ENCODE measurements at regions not wholly inside any gene's neighbourhood (a gene's known extent, or its start where the extent isn't known, plus 50 kb on each side); places are given as distances from the start of the nearest gene placed in this dataset.

DNA sequence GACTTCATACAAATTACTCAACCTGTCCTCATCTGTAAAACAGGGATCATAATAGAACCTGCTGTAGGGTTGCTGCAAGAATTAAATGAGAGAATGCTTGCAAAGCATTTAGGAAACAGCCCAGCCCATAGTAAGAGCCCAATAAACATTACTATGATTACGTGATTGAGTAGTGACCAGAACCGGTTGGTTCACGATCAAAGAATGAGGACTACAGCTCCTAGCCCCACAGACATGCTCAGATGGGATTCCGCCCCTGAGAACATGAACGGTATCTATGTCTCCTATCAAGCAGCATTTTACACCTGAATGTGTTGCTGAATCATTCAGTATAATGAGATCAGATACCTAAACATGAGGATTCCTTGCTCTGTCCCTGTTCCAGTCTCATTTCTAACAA is 104.8 kb upstream of the ZNF648 start:
- Histone ChIP-seq H3K9ac (ENCODE audit: low read length) (no peak overlapping the region), H3K27me3 (ENCODE audit: insufficient read depth, low read length) (no peaks in the 10 kb centered on the region), H3K4me1 (ENCODE audit: insufficient read depth, low read length, severe bottlenecking) (no peaks in the 10 kb centered on the region), H3K4me2 (ENCODE audit: low read length) (no peak overlapping the region), H3K36me3 (ENCODE audit: insufficient read depth, low read length) (no peaks in the 10 kb centered on the region), H3K9me3 (ENCODE audit: low read length) (no peaks in the 10 kb centered on the region), H3K4me3 (ENCODE audit: low read depth, low read length, poor library complexity, severe bottlenecking) (no peak overlapping the region), H3K9me2 (ENCODE audit: low read depth, low read length) (no peaks in the 10 kb centered on the region), H3F3A (ENCODE audit: insufficient read depth, low read length) (no peaks in the 10 kb centered on the region), H4K20me1 (ENCODE audit: insufficient read depth, low read length) (no peaks in the 10 kb centered on the region), H3K79me2 (ENCODE audit: insufficient read depth, low read length) (no peaks in the 10 kb centered on the region), H3K27ac (ENCODE audit: low read depth, low read length, poor library complexity, severe bottlenecking) (no peak overlapping the region), H2AFZ (ENCODE audit: low read length) (no peak overlapping the region)
- no peak for TF ChIP-seq EZH2 (IDR thresholded peaks at IDR 0.05; ENCODE audit: borderline replicate concordance, low read length)
- TF ChIP-seq, protein P1, sequence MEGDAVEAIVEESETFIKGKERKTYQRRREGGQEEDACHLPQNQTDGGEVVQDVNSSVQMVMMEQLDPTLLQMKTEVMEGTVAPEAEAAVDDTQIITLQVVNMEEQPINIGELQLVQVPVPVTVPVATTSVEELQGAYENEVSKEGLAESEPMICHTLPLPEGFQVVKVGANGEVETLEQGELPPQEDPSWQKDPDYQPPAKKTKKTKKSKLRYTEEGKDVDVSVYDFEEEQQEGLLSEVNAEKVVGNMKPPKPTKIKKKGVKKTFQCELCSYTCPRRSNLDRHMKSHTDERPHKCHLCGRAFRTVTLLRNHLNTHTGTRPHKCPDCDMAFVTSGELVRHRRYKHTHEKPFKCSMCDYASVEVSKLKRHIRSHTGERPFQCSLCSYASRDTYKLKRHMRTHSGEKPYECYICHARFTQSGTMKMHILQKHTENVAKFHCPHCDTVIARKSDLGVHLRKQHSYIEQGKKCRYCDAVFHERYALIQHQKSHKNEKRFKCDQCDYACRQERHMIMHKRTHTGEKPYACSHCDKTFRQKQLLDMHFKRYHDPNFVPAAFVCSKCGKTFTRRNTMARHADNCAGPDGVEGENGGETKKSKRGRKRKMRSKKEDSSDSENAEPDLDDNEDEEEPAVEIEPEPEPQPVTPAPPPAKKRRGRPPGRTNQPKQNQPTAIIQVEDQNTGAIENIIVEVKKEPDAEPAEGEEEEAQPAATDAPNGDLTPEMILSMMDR (IDR thresholded peaks at IDR 0.05; ENCODE audit: low read length) = no peak

DNA sequence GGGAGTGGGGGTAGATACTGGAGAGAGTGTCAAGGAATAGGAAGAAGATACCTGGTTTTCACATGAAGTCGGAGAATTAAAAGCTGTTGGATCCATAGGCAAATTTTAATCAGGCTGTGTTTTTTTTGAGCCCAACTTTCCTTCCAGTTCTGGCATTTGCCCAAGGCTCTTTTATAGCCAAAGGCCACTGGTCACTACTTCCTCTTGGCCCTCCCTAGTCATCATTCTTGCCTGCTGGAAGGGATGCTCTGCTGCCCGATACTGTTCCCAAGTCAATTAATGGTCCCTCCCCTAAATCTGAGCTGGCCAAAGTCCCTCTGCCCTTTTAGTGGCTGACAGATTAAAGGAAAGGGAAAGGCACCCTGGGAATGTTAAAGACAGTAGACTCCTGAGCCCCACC is 102.8 kb upstream of the ZNF648 start:
- no peak overlapping the region for H3K4me3 ChIP-seq (ENCODE audit: low read depth, low read length, poor library complexity, severe bottlenecking)
- H3K9ac ChIP-seq (ENCODE audit: low read length) = no peak overlapping the region
- H3K4me2 ChIP-seq (ENCODE audit: low read length) = no peak overlapping the region
- no peaks in the 10 kb centered on the region for H3F3A ChIP-seq (ENCODE audit: insufficient read depth, low read length)
- no peaks in the 10 kb centered on the region for H3K9me3 ChIP-seq (ENCODE audit: low read length)
- no peak overlapping the region for H2AFZ ChIP-seq (ENCODE audit: low read length)
- H3K27me3 ChIP-seq (ENCODE audit: insufficient read depth, low read length) = no peaks in the 10 kb centered on the region
- TF ChIP-seq, protein P1 (IDR thresholded peaks at IDR 0.05; ENCODE audit: low read length) = no peak
- TF ChIP-seq EZH2 (IDR thresholded peaks at IDR 0.05; ENCODE audit: borderline replicate concordance, low read length) = no peak
- H3K79me2 ChIP-seq (ENCODE audit: insufficient read depth, low read length) = no peaks in the 10 kb centered on the region
- H3K36me3 ChIP-seq (ENCODE audit: insufficient read depth, low read length) = no peaks in the 10 kb centered on the region
- H3K9me2 ChIP-seq (ENCODE audit: low read depth, low read length) = no peaks in the 10 kb centered on the region
- no peaks in the 10 kb centered on the region for H4K20me1 ChIP-seq (ENCODE audit: insufficient read depth, low read length)
- no peak overlapping the region for H3K27ac ChIP-seq (ENCODE audit: low read depth, low read length, poor library complexity, severe bottlenecking)
- H3K4me1 ChIP-seq (ENCODE audit: insufficient read depth, low read length, severe bottlenecking) = no peaks in the 10 kb centered on the region

DNA sequence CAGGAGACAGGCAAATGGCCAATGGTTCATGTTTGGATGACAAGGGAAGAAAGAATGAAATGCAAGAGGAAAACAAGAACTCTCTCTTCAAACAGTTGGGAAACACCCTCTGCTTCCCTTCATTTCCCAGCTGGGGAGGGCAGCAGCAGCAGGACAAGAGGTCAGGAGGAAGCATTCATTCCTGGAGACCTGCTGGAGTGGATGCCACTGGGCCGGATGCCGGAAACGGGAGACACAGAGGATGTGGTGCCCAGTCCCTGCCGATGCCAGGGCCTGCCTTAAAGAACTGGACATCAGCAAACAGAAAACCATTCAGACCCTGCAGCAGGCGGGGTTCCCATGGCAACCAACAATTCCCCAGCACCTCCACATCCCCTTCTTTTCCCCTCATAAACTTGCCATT is 102.3 kb upstream of the ZNF648 start:
- Histone ChIP-seq H3K79me2 (ENCODE audit: insufficient read depth, low read length) (no peaks in the 10 kb centered on the region), H3F3A (ENCODE audit: insufficient read depth, low read length) (no peaks in the 10 kb centered on the region), H3K9me2 (ENCODE audit: low read depth, low read length) (no peaks in the 10 kb centered on the region), H3K36me3 (ENCODE audit: insufficient read depth, low read length) (no peaks in the 10 kb centered on the region), H2AFZ (ENCODE audit: low read length) (no peak overlapping the region), H3K27ac (ENCODE audit: low read depth, low read length, poor library complexity, severe bottlenecking) (no peak overlapping the region), H3K9me3 (ENCODE audit: low read length) (no peaks in the 10 kb centered on the region), H4K20me1 (ENCODE audit: insufficient read depth, low read length) (no peaks in the 10 kb centered on the region), H3K4me1 (ENCODE audit: insufficient read depth, low read length, severe bottlenecking) (no peaks in the 10 kb centered on the region), H3K9ac (ENCODE audit: low read length) (no peak overlapping the region), H3K4me2 (ENCODE audit: low read length) (no peak overlapping the region), H3K4me3 (ENCODE audit: low read depth, low read length, poor library complexity, severe bottlenecking) (no peak overlapping the region), H3K27me3 (ENCODE audit: insufficient read depth, low read length) (no peaks in the 10 kb centered on the region)
- TF ChIP-seq, protein P1 (IDR thresholded peaks at IDR 0.05; ENCODE audit: low read length) = no peak
- no peak for TF ChIP-seq EZH2 (IDR thresholded peaks at IDR 0.05; ENCODE audit: borderline replicate concordance, low read length)

All from OCI-LY1 (cell line).